PC-9 (cell line): ENCODE measurements at regions not wholly inside any gene's neighbourhood (a gene's known extent, or its start where the extent isn't known, plus 50 kb on each side); places are given as distances from the start of the nearest gene placed in this dataset.

Experiments
- EZH2 ChIP-seq: fragments of 200-600 bp; sonication (generic); IDR thresholded peaks from 2 replicates; pipeline ENCODE4 v1.8.0; 2017; ENCODE audit warnings: antibody characterized with exemption, low read depth
- TF ChIP-seq, protein P1 (sequence below): fragments of 200-600 bp; sonication (generic); conservative IDR thresholded peaks from 2 replicates; pipeline ENCODE4 v1.6.1; 2017; ENCODE audit warnings: mixed run types, antibody characterized with exemption, mild to moderate bottlenecking, moderate library complexity

GRCh38 chr18:50475538-50476193 lies 84.2 kb upstream of the MAPK4 start:
- TF ChIP-seq, protein P1, sequence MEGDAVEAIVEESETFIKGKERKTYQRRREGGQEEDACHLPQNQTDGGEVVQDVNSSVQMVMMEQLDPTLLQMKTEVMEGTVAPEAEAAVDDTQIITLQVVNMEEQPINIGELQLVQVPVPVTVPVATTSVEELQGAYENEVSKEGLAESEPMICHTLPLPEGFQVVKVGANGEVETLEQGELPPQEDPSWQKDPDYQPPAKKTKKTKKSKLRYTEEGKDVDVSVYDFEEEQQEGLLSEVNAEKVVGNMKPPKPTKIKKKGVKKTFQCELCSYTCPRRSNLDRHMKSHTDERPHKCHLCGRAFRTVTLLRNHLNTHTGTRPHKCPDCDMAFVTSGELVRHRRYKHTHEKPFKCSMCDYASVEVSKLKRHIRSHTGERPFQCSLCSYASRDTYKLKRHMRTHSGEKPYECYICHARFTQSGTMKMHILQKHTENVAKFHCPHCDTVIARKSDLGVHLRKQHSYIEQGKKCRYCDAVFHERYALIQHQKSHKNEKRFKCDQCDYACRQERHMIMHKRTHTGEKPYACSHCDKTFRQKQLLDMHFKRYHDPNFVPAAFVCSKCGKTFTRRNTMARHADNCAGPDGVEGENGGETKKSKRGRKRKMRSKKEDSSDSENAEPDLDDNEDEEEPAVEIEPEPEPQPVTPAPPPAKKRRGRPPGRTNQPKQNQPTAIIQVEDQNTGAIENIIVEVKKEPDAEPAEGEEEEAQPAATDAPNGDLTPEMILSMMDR, result no peak
- TF ChIP-seq EZH2, result no peak
